Gastroesophageal sphincter (tissue), 4 donors: ENCODE measurements at regions not wholly inside any gene's neighbourhood (a gene's known extent, or its start where the extent isn't known, plus 50 kb on each side); places are given as distances from the start of the nearest gene placed in this dataset.

ENCODE experiments used
- ATAC-seq: fragments of 150-250 bp; one replicate; pipeline ENCODE4 v1.9.1; 2016; ENCODE audit warnings: mild to moderate bottlenecking, moderate library complexity
- H3K27ac ChIP-seq, 4 donors: fragments of 200-600 bp; sonication (generic) in 3 of 4; 1 replicate in 3 of 4; 2 replicates in 1 of 4; pipeline ENCODE4 v1.5.1; 2016 to 2019
- H3K27me3 ChIP-seq: fragments of 200-600 bp; sonication (generic); one replicate; pipeline ENCODE4 v1.5.1; 2019
- H3K36me3 ChIP-seq, 2 donors: fragments of 200-600 bp; sonication (generic); one replicate each; pipeline ENCODE4 v1.5.1; 2019; ENCODE audit warnings: control low read depth in 1 of 2
- H3K4me1 ChIP-seq, 3 donors: fragments of 200-600 bp; sonication (generic); 1 replicate in 2 of 3; 2 replicates in 1 of 3; pipeline ENCODE4 v1.5.1; 2016 to 2019; ENCODE audit warnings: control low read depth in 2 of 3
- H3K4me3 ChIP-seq, 2 donors: fragments of 200-600 bp; sonication (generic); one replicate each; pipeline ENCODE4 v1.5.1; 2019; ENCODE audit warnings: mild to moderate bottlenecking in 1 of 2, moderate library complexity in 1 of 2
- H3K9me3 ChIP-seq, 3 donors: fragments of 200-600 bp; sonication (generic); one replicate each; pipeline ENCODE4 v1.5.1; 2017 to 2019; ENCODE audit warnings: control low read depth in 2 of 3
- CTCF ChIP-seq, 4 experiments: fragments of 200-600 bp in 2 of 4; fragments of 450-650 bp in 2 of 4; sonication (generic) in 1 of 4; IDR thresholded peaks; one replicate each; pipeline ENCODE4 v1.5.1; 2017 to 2019; ENCODE audit warnings: antibody characterized with exemption in 4 of 4, mild to moderate bottlenecking in 2 of 4, moderate library complexity in 2 of 4
- EP300 ChIP-seq: sonication (generic); formaldehyde crosslinking; IDR thresholded peaks from one replicate; pipeline ENCODE4 v1.6.1; 2017; ENCODE audit warnings: antibody characterized with exemption, mild to moderate bottlenecking
- POLR2A ChIP-seq, 2 donors: fragments of 450-650 bp; IDR thresholded peaks; one replicate each; pipeline ENCODE4 v1.6.1; 2017; ENCODE audit warnings: antibody characterized with exemption in 2 of 2, mild to moderate bottlenecking in 2 of 2, moderate library complexity in 1 of 2
- POLR2AphosphoS5 ChIP-seq: sonication (generic); formaldehyde crosslinking; IDR thresholded peaks from one replicate; pipeline ENCODE4 v1.6.1; 2017; ENCODE audit warnings: antibody characterized with exemption
- WGBS, 2 donors: methylation state at CpG; one replicate each; pipeline ENCODE4 v1.1.5; 2018; ENCODE audit warnings: low coverage in 1 of 2; 5-methylcytosine and 5-hydroxymethylcytosine counted together

- Histone ChIP-seq H3K4me1 (no peaks in the 10 kb centered on the region), H3K27me3 (no peaks in the 10 kb centered on the region), H3K27ac (no peak overlapping the region), H3K36me3 (no peaks in the 10 kb centered on the region), H3K9me3 (no peaks in the 10 kb centered on the region), H3K4me3 (no peak overlapping the region)
- no peak for TF ChIP-seq POLR2A (IDR thresholded peaks at IDR 0.05)
- no peak for TF ChIP-seq POLR2AphosphoS5
- no peak for TF ChIP-seq CTCF (IDR thresholded peaks at IDR 0.05)
- TF ChIP-seq EP300 = no peak
- ATAC-seq = no peak
These were observed 131.7 kb upstream of the NEO1 start for GRCh38 chr15:72920551-72920950.

- Histone ChIP-seq H3K27ac (no peak overlapping the region), H3K4me3 (no peak overlapping the region), H3K36me3 (no peaks in the 10 kb centered on the region), H3K4me1 (no peaks in the 10 kb centered on the region), H3K27me3 (no peaks in the 10 kb centered on the region), H3K9me3 (no peaks in the 10 kb centered on the region)
- TF ChIP-seq POLR2AphosphoS5 = no peak
- TF ChIP-seq EP300 = no peak
- TF ChIP-seq POLR2A (IDR thresholded peaks at IDR 0.05) = no peak
- no peak for TF ChIP-seq CTCF (IDR thresholded peaks at IDR 0.05)
- no peak for ATAC-seq
- WGBS, 2 donors = 77 to 86% methylated on average over 4 to 5 of the region's 5 CpGs
These were observed 132.3 kb upstream of the NEO1 start for GRCh38 chr15:72919936-72920465.

- H3K4me3 ChIP-seq = no peak overlapping the region
- ATAC-seq = no peak
- no peak overlapping the region for H3K27ac ChIP-seq
- H3K4me1 ChIP-seq = no peaks in the 10 kb centered on the region
- TF ChIP-seq POLR2A (IDR thresholded peaks at IDR 0.05) = no peak
- no peak for TF ChIP-seq EP300
- no peak for TF ChIP-seq POLR2AphosphoS5
- 83 to 95% methylated on average over 1 to 2 of the region's 2 CpGs for WGBS, 2 donors
- no peaks in the 10 kb centered on the region for H3K36me3 ChIP-seq
- H3K9me3 ChIP-seq = no peaks in the 10 kb centered on the region
- H3K27me3 ChIP-seq = no peaks in the 10 kb centered on the region
These were observed 133.3 kb upstream of the ADPGK start for GRCh38 chr15:72916897-72917296.

GRCh38 chr15:72916378-72916777 is 132.8 kb upstream of the ADPGK start:
- peaks cover 4% of the 10 kb centered on the region for H3K27me3 ChIP-seq
- H3K4me3 ChIP-seq = no peak overlapping the region
- H3K27ac ChIP-seq = no peak overlapping the region
- no peak for ATAC-seq
- no peak for TF ChIP-seq CTCF (IDR thresholded peaks at IDR 0.05)
- TF ChIP-seq POLR2A (IDR thresholded peaks at IDR 0.05) = no peak
- TF ChIP-seq EP300 = no peak
- no peak for TF ChIP-seq POLR2AphosphoS5
- 70% methylated on average over 2 of the region's 2 CpGs; no CpG with 5 or more reads in 1 of the 2 donors for WGBS, 2 donors
- no peaks in the 10 kb centered on the region for H3K4me1 ChIP-seq
- H3K9me3 ChIP-seq = no peaks in the 10 kb centered on the region
- H3K36me3 ChIP-seq = no peaks in the 10 kb centered on the region

- Histone ChIP-seq H3K27me3 (peaks cover 4% of the 10 kb centered on the region), H3K9me3 (no peaks in the 10 kb centered on the region), H3K4me1 (no peaks in the 10 kb centered on the region), H3K36me3 (no peaks in the 10 kb centered on the region), H3K27ac (no peak overlapping the region), H3K4me3 (no peak overlapping the region)
- TF ChIP-seq POLR2AphosphoS5 (no peak), CTCF (IDR thresholded peaks at IDR 0.05) (no peak), POLR2A (IDR thresholded peaks at IDR 0.05) (no peak), EP300 (no peak)
- 69 to 80% methylated on average over 4 to 7 of the region's 7 CpGs for WGBS, 2 donors
- no peak for ATAC-seq
These were observed 132.3 kb upstream of the ADPGK start for GRCh38 chr15:72915843-72916242.
